HG02852 (cell line): ENCODE measurements at regions not wholly inside any gene's neighbourhood (a gene's known extent, or its start where the extent isn't known, plus 50 kb on each side); places are given as distances from the start of the nearest gene placed in this dataset.

Source experiments
- ATAC-seq: cut with Tn5 transposase; IDR thresholded peaks from one replicate; pipeline ENCODE4 v1.9.1; 2021; ENCODE audit warnings: mild to moderate bottlenecking, moderate library complexity; ENCODE audit not compliant: unreplicated experiment

- ATAC-seq = no peak
Measured at GRCh38 chr6:45742591-45742990, 273.1 kb downstream of the CLIC5 start.

- ATAC-seq = no peak
Measured at GRCh38 chr6:45741437-45742171, 274.1 kb downstream of the CLIC5 start.

GRCh38 chr6:45739058-45739457 is 276.6 kb downstream of the CLIC5 start:
- no peak for ATAC-seq

- no peak for ATAC-seq
Measured at GRCh38 chr6:45738057-45738455, 277.6 kb downstream of the CLIC5 start.

GRCh38 chr6:45737331-45738056 is 278.2 kb downstream of the CLIC5 start:
- peak; percentile 86 for ATAC-seq

GRCh38 chr6:45736134-45736533 is 279.5 kb downstream of the CLIC5 start:
- ATAC-seq = no peak

GRCh38 chr6:45732731-45733130 is 282.9 kb downstream of the CLIC5 start:
- no peak for ATAC-seq

GRCh38 chr6:45730232-45730631 is 285.4 kb downstream of the CLIC5 start:
- ATAC-seq = no peak

- ATAC-seq = no peak
Measured at GRCh38 chr6:45728674-45729073, 287.0 kb downstream of the CLIC5 start.

GRCh38 chr6:45727819-45728449 is 287.7 kb downstream of the CLIC5 start:
- no peak for ATAC-seq

- no peak for ATAC-seq
Measured at GRCh38 chr6:45727228-45727627, 288.4 kb downstream of the CLIC5 start.

- ATAC-seq = no peak
Measured at GRCh38 chr6:45726444-45726843, 289.2 kb downstream of the CLIC5 start.

- ATAC-seq = no peak
Measured at GRCh38 chr6:45724511-45724910, 291.1 kb downstream of the CLIC5 start.

GRCh38 chr6:45724027-45724426 is 291.6 kb downstream of the CLIC5 start:
- no peak for ATAC-seq

- no peak for ATAC-seq
Measured at GRCh38 chr6:45722876-45723275, 292.8 kb downstream of the CLIC5 start.

GRCh38 chr6:45721665-45722064 is 294.0 kb downstream of the CLIC5 start:
- ATAC-seq = no peak

GRCh38 chr6:45718871-45719270 is 296.8 kb downstream of the CLIC5 start:
- no peak for ATAC-seq

- ATAC-seq = no peak
Measured at GRCh38 chr6:45718131-45718530, 297.5 kb downstream of the CLIC5 start.

GRCh38 chr6:45717715-45718114 is 297.9 kb downstream of the CLIC5 start:
- ATAC-seq = no peak

- ATAC-seq = no peak
Measured at GRCh38 chr6:45717027-45717426, 298.6 kb downstream of the CLIC5 start.

GRCh38 chr6:45715508-45715803 is 300.2 kb downstream of the CLIC5 start:
- no peak for ATAC-seq
